ENCODE measurements at regions not wholly inside any gene's neighbourhood (a gene's known extent, or its start where the extent isn't known, plus 50 kb on each side); places are given as distances from the start of the nearest gene placed in this dataset.

DNA sequence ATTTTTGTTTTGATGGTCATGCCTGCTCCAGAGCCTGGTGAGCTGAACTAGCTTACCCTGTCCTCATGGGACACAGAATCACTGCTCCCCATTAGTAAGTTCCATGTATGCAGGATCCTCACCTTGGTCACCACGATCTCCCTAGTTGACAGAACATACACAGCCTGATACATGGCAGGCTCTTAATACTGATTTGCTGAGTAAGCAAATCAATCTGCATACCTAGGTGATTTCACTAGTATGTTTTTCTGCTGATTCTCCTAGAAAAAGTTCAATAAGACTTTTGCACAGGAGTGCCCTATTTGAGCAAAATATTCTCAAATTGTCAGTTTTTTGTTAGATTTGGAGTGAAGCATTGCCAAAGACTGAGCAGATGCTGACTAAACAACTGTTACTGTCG lies 113.7 kb downstream of the ACER2 start (continued):
- TF ChIP-seq, protein P1, sequence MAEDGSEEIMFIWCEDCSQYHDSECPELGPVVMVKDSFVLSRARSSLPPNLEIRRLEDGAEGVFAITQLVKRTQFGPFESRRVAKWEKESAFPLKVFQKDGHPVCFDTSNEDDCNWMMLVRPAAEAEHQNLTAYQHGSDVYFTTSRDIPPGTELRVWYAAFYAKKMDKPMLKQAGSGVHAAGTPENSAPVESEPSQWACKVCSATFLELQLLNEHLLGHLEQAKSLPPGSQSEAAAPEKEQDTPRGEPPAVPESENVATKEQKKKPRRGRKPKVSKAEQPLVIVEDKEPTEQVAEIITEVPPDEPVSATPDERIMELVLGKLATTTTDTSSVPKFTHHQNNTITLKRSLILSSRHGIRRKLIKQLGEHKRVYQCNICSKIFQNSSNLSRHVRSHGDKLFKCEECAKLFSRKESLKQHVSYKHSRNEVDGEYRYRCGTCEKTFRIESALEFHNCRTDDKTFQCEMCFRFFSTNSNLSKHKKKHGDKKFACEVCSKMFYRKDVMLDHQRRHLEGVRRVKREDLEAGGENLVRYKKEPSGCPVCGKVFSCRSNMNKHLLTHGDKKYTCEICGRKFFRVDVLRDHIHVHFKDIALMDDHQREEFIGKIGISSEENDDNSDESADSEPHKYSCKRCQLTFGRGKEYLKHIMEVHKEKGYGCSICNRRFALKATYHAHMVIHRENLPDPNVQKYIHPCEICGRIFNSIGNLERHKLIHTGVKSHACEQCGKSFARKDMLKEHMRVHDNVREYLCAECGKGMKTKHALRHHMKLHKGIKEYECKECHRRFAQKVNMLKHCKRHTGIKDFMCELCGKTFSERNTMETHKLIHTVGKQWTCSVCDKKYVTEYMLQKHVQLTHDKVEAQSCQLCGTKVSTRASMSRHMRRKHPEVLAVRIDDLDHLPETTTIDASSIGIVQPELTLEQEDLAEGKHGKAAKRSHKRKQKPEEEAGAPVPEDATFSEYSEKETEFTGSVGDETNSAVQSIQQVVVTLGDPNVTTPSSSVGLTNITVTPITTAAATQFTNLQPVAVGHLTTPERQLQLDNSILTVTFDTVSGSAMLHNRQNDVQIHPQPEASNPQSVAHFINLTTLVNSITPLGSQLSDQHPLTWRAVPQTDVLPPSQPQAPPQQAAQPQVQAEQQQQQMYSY (CRISPR knock-in tag; IDR thresholded peaks at IDR 0.05) = no peak
- TF ChIP-seq ZMAT4 (CRISPR knock-in tag; IDR thresholded peaks at IDR 0.05) (no peak), ZBTB21 (CRISPR knock-in tag; IDR thresholded peaks at IDR 0.05; ENCODE audit: borderline replicate concordance) (no peak), ARID4B (CRISPR knock-in tag; IDR thresholded peaks at IDR 0.05; ENCODE audit: borderline replicate concordance) (no peak), NFYB (CRISPR knock-in tag; conservative IDR thresholded peaks at IDR 0.05; ENCODE audit: low read depth) (no peak), ZNF317 (CRISPR knock-in tag; IDR thresholded peaks at IDR 0.05; ENCODE audit: borderline replicate concordance, low read depth) (no peak)
- TF ChIP-seq, protein P2, sequence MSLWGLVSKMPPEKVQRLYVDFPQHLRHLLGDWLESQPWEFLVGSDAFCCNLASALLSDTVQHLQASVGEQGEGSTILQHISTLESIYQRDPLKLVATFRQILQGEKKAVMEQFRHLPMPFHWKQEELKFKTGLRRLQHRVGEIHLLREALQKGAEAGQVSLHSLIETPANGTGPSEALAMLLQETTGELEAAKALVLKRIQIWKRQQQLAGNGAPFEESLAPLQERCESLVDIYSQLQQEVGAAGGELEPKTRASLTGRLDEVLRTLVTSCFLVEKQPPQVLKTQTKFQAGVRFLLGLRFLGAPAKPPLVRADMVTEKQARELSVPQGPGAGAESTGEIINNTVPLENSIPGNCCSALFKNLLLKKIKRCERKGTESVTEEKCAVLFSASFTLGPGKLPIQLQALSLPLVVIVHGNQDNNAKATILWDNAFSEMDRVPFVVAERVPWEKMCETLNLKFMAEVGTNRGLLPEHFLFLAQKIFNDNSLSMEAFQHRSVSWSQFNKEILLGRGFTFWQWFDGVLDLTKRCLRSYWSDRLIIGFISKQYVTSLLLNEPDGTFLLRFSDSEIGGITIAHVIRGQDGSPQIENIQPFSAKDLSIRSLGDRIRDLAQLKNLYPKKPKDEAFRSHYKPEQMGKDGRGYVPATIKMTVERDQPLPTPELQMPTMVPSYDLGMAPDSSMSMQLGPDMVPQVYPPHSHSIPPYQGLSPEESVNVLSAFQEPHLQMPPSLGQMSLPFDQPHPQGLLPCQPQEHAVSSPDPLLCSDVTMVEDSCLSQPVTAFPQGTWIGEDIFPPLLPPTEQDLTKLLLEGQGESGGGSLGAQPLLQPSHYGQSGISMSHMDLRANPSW (CRISPR knock-in tag; conservative IDR thresholded peaks at IDR 0.05; ENCODE audit: low read depth) = no peak
- TF ChIP-seq, protein P3, sequence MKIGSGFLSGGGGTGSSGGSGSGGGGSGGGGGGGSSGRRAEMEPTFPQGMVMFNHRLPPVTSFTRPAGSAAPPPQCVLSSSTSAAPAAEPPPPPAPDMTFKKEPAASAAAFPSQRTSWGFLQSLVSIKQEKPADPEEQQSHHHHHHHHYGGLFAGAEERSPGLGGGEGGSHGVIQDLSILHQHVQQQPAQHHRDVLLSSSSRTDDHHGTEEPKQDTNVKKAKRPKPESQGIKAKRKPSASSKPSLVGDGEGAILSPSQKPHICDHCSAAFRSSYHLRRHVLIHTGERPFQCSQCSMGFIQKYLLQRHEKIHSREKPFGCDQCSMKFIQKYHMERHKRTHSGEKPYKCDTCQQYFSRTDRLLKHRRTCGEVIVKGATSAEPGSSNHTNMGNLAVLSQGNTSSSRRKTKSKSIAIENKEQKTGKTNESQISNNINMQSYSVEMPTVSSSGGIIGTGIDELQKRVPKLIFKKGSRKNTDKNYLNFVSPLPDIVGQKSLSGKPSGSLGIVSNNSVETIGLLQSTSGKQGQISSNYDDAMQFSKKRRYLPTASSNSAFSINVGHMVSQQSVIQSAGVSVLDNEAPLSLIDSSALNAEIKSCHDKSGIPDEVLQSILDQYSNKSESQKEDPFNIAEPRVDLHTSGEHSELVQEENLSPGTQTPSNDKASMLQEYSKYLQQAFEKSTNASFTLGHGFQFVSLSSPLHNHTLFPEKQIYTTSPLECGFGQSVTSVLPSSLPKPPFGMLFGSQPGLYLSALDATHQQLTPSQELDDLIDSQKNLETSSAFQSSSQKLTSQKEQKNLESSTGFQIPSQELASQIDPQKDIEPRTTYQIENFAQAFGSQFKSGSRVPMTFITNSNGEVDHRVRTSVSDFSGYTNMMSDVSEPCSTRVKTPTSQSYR (CRISPR knock-in tag; IDR thresholded peaks at IDR 0.05) = no peak

DNA sequence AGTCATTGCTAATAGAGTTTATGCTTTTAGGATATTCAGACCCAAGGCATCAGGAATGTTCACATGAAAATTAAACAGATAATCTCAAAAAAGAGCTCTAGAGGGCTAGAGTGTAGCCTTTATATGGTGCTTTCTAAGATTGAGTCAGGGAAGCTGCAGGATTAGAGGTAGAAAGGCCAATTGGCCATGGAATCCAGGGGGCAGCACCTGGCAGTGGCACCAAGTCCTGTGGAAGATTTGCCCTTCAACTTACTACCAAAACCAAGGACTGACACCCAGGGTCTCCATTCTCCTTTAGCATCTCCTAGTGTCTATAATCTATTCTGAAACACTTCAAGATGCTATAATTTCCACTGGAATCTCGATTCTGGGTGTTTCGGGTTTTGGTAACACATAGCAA lies 112.4 kb downstream of the ACER2 start:
- Mint-ChIP-seq H3K36me3 (no peaks in the 10 kb centered on the region), H3K9me3 (no peaks in the 10 kb centered on the region), H3K4me3 (no peak overlapping the region), H3K4me1 (peaks cover 6% of the 10 kb centered on the region), H3K27ac (no peak overlapping the region), H3K27me3 (ENCODE audit: low read depth) (no peaks in the 10 kb centered on the region)
- CTCF ChIA-PET = interaction anchor here (0.6 to 1.4 kb wide), 6 partner anchors 9 to 401 kb away, joined by 3 to 4 read pairs (median 3); no protein-coding TSS in a partner anchor
- peak; percentile 30; the same call in 1 of the 2 replicates for ATAC-seq
- TF ChIP-seq ZNF263 (CRISPR knock-in tag; IDR thresholded peaks at IDR 0.05; ENCODE audit: low read depth) = no peak
- TF ChIP-seq ZNF671 (CRISPR knock-in tag; IDR thresholded peaks at IDR 0.05) = no peak
- no peak for TF ChIP-seq MXD4 (CRISPR knock-in tag; IDR thresholded peaks at IDR 0.05; ENCODE audit: borderline replicate concordance)
- TF ChIP-seq, protein P4, sequence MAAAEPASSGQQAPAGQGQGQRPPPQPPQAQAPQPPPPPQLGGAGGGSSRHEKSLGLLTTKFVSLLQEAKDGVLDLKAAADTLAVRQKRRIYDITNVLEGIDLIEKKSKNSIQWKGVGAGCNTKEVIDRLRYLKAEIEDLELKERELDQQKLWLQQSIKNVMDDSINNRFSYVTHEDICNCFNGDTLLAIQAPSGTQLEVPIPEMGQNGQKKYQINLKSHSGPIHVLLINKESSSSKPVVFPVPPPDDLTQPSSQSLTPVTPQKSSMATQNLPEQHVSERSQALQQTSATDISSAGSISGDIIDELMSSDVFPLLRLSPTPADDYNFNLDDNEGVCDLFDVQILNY (CRISPR knock-in tag; IDR thresholded peaks at IDR 0.05) = no peak
- DNase-seq (ENCODE audit: low spot score) = no peak
- POLR2A ChIA-PET = interaction anchor here (0.6 kb wide), 1 partner anchor 1467 kb away, joined by 5 read pairs; no protein-coding TSS in a partner anchor

All from WTC11 (cell line).